Endodermal cell (in vitro differentiated cells): ENCODE measurements at regions not wholly inside any gene's neighbourhood (a gene's known extent, or its start where the extent isn't known, plus 50 kb on each side); places are given as distances from the start of the nearest gene placed in this dataset.

ENCODE experiments used
- DNase-seq: peaks from one replicate; pipeline ENCODE4 v3.0.0-alpha.2; 2017
- H3K27ac ChIP-seq: 2 replicates; pipeline ENCODE4 v1.5.1; 2013; ENCODE audit warnings: mild to moderate bottlenecking, low read depth, low read length, moderate library complexity
- H3K27me3 ChIP-seq: 2 replicates; pipeline ENCODE4 v1.6.1; 2013; ENCODE audit warnings: mild to moderate bottlenecking, low read length, moderate library complexity; ENCODE audit not compliant: insufficient read depth, control insufficient read depth, poor library complexity, severe bottlenecking
- H3K36me3 ChIP-seq: 2 replicates; pipeline ENCODE4 v1.7.0; 2013; ENCODE audit warnings: mild to moderate bottlenecking, low read length, moderate library complexity; ENCODE audit not compliant: control insufficient read depth, insufficient read depth
- H3K4me1 ChIP-seq: one replicate; pipeline ENCODE4 v1.7.0; 2013; ENCODE audit warnings: low read length; ENCODE audit not compliant: control insufficient read depth, insufficient read depth
- H3K4me3 ChIP-seq: 2 replicates; pipeline ENCODE4 v1.5.1; 2013; ENCODE audit warnings: mild to moderate bottlenecking, low read length, moderate library complexity
- H3K9ac ChIP-seq: 2 replicates; pipeline ENCODE4 v1.6.1; 2013; ENCODE audit warnings: mild to moderate bottlenecking, low read length, moderate library complexity; ENCODE audit not compliant: poor library complexity, severe bottlenecking; ENCODE audit errors: extremely low read depth
- H3K9me3 ChIP-seq: 2 replicates; pipeline ENCODE4 v1.6.1; 2013; ENCODE audit warnings: mild to moderate bottlenecking, low read length, moderate library complexity; ENCODE audit not compliant: control insufficient read depth
- H3K27ac Mint-ChIP-seq: 2 replicates; pipeline ENCODE4 v1.8.0; 2020; ENCODE audit warnings: mixed read lengths
- H3K27me3 Mint-ChIP-seq: 2 replicates; pipeline ENCODE4 v1.8.0; 2021; ENCODE audit warnings: mild to moderate bottlenecking, mixed read lengths; ENCODE audit not compliant: insufficient read depth
- H3K36me3 Mint-ChIP-seq: 2 replicates; pipeline ENCODE4 v1.8.0; 2020; ENCODE audit warnings: low read depth, mixed read lengths
- H3K4me1 Mint-ChIP-seq: 2 replicates; pipeline ENCODE4 v1.8.0; 2020; ENCODE audit warnings: mixed read lengths
- H3K4me3 Mint-ChIP-seq: 2 replicates; pipeline ENCODE4 v1.8.0; 2020; ENCODE audit warnings: mild to moderate bottlenecking, moderate library complexity, mixed read lengths
- H3K9me3 Mint-ChIP-seq: 2 replicates; pipeline ENCODE4 v1.8.0; 2020; ENCODE audit warnings: mild to moderate bottlenecking, mixed read lengths
- WGBS, 2 experiments: methylation state at CpG; one replicate each; pipeline versions ENCODE4 v1.1.5 to v1.1.7; 2013; ENCODE audit warnings: missing lambda C conversion rate in 2 of 2, mixed read lengths in 1 of 2; ENCODE audit not compliant: insufficient coverage in 1 of 2, insufficient read length in 1 of 2; 5-methylcytosine and 5-hydroxymethylcytosine counted together
- TF ChIP-seq, protein P1 (sequence below): fragments of 200-600 bp; sonication (generic); conservative IDR thresholded peaks from 2 replicates; pipeline ENCODE4 v1.5.0; 2021; ENCODE audit warnings: antibody characterized with exemption, mild to moderate bottlenecking

DNA sequence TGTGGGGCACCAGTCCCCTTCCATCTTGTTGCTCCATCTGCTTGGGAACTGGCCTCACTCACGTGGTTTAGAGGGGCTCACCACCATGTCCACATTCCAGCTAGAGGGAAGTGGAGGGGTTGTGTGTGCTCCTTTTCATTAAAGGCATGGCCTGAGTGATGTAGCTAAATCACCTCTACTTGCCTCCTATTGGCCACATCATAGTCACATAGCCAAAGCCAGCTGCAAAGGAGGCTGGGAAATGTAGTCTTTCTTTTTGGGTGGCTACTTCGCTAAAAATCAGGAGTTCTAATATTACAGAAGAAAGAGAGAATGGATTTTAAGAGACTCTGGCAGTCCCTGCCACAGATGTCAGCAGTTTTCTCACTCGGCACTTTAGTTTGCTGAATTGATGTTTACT, 63.0 kb upstream of the ALX4 start:
- no peaks in the 10 kb centered on the region for H3K36me3 ChIP-seq
- no peak overlapping the region for H3K27ac ChIP-seq
- H3K27me3 ChIP-seq: no peaks in the 10 kb centered on the region
- no peak overlapping the region for H3K4me3 Mint-ChIP-seq
- H3K9me3 ChIP-seq: no peaks in the 10 kb centered on the region
- H3K36me3 Mint-ChIP-seq: no peaks in the 10 kb centered on the region
- TF ChIP-seq, protein P1, sequence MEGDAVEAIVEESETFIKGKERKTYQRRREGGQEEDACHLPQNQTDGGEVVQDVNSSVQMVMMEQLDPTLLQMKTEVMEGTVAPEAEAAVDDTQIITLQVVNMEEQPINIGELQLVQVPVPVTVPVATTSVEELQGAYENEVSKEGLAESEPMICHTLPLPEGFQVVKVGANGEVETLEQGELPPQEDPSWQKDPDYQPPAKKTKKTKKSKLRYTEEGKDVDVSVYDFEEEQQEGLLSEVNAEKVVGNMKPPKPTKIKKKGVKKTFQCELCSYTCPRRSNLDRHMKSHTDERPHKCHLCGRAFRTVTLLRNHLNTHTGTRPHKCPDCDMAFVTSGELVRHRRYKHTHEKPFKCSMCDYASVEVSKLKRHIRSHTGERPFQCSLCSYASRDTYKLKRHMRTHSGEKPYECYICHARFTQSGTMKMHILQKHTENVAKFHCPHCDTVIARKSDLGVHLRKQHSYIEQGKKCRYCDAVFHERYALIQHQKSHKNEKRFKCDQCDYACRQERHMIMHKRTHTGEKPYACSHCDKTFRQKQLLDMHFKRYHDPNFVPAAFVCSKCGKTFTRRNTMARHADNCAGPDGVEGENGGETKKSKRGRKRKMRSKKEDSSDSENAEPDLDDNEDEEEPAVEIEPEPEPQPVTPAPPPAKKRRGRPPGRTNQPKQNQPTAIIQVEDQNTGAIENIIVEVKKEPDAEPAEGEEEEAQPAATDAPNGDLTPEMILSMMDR: no peak
- no peaks in the 10 kb centered on the region for H3K9me3 Mint-ChIP-seq
- peak; percentile 64 for DNase-seq
- 67 to 83% methylated on average over 2 to 3 of the region's 3 CpGs for WGBS, 2 experiments
- H3K4me3 ChIP-seq: no peak overlapping the region
- peaks cover 26% of the 10 kb centered on the region for H3K27me3 Mint-ChIP-seq
- H3K9ac ChIP-seq: no peak overlapping the region
- H3K27ac Mint-ChIP-seq: no peak overlapping the region
- H3K4me1 Mint-ChIP-seq: no peaks in the 10 kb centered on the region
- no peaks in the 10 kb centered on the region for H3K4me1 ChIP-seq

DNA sequence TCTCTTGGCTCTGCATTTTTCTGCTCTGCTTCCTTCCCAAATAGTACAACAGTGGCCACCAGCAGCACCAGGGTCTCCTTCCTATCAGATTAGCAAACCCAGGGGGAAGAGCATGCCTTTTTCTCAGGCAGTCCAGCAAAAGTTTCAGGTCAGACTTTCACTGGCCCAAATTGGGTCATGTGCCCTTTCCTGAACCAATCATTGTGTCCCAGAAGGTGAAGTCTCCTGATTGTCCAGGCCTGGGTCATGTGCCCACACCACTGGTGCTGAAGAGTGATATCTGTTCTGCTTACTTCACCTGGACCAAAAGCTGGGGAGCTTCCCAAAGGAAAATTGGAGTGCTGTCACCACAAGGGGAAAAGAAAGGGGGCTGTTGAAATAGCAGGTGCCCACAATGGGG, 64.1 kb upstream of the ALX4 start:
- peaks cover 24% of the 10 kb centered on the region for H3K27me3 Mint-ChIP-seq
- DNase-seq: no peak
- Histone ChIP-seq H3K4me3 (no peak overlapping the region), H3K27ac (no peak overlapping the region), H3K9ac (no peak overlapping the region), H3K4me1 (no peaks in the 10 kb centered on the region), H3K9me3 (no peaks in the 10 kb centered on the region), H3K36me3 (no peaks in the 10 kb centered on the region), H3K27me3 (no peaks in the 10 kb centered on the region)
- H3K9me3 Mint-ChIP-seq: no peaks in the 10 kb centered on the region
- TF ChIP-seq, protein P1: no peak
- no peak overlapping the region for H3K4me3 Mint-ChIP-seq
- no peaks in the 10 kb centered on the region for H3K4me1 Mint-ChIP-seq
- H3K27ac Mint-ChIP-seq: no peak overlapping the region
- no peaks in the 10 kb centered on the region for H3K36me3 Mint-ChIP-seq

DNA sequence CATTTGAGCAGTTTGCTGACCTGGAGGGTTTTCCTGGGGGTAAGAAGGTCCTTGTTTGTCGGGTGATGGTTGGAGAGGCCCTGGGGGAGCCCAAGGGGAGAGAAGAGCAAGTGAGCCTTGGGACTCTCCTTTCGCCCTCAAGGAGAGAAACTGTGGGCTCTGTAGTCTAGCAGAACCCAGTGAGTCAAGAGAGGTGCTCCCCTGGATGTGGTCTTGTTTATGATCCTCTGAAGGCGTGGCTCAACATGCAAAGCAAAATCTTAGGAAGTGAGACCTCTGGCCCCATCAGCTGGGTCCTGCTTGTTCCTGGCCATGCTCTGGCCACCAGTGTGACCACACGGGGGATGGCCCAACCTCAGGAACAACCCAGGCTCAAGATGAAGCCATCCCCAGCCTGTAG, 66.5 kb upstream of the ALX4 start:
- H3K9me3 Mint-ChIP-seq: no peaks in the 10 kb centered on the region
- no peak overlapping the region for H3K4me3 ChIP-seq
- H3K36me3 Mint-ChIP-seq: no peaks in the 10 kb centered on the region
- no peaks in the 10 kb centered on the region for H3K9me3 ChIP-seq
- H3K9ac ChIP-seq: no peak overlapping the region
- no peak overlapping the region for H3K27ac Mint-ChIP-seq
- peaks cover 22% of the 10 kb centered on the region for H3K27me3 Mint-ChIP-seq
- no peak overlapping the region for H3K4me3 Mint-ChIP-seq
- no peaks in the 10 kb centered on the region for H3K4me1 ChIP-seq
- WGBS, 2 experiments: 91 to 93% methylated on average over 4 of the region's 4 CpGs
- H3K27ac ChIP-seq: no peak overlapping the region
- H3K4me1 Mint-ChIP-seq: no peaks in the 10 kb centered on the region
- H3K27me3 ChIP-seq: no peaks in the 10 kb centered on the region
- TF ChIP-seq, protein P1: no peak
- DNase-seq: no peak
- no peaks in the 10 kb centered on the region for H3K36me3 ChIP-seq
